HG03575 (cell line): ENCODE measurements at regions not wholly inside any gene's neighbourhood (a gene's known extent, or its start where the extent isn't known, plus 50 kb on each side); places are given as distances from the start of the nearest gene placed in this dataset.

ENCODE experiments used
- ATAC-seq: cut with Tn5 transposase; IDR thresholded peaks from one replicate; pipeline ENCODE4 v1.9.1; 2021; ENCODE audit not compliant: unreplicated experiment, insufficient number of reproducible peaks, low FRiP score; ENCODE audit errors: extremely low read depth

DNA sequence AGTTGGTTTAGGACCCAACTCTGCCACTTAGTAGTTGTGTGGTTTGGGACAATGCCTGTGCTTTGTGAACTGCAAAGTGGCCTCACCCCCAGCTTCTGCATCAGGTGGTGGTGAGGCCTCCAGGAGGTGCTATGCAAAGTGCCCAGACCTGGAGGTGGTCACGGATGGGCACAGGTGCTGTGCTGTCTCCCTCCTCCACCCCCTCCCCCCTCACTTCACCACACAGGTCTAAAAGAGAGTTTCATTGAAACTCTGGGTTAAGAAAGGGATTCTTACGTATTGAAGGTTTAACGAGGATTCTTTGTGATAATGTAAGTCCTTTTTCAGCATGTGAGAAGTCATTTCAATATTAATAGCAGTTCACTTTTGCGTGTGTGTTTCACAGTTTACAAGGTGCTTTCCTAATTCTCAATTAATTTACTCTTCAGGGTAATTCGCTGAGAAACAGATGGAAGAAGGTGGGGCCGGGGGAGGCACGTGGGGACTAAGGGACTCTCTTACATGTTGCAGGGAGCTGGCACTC is 369.9 kb downstream of the LPIN1 start:
- ATAC-seq: no peak

DNA sequence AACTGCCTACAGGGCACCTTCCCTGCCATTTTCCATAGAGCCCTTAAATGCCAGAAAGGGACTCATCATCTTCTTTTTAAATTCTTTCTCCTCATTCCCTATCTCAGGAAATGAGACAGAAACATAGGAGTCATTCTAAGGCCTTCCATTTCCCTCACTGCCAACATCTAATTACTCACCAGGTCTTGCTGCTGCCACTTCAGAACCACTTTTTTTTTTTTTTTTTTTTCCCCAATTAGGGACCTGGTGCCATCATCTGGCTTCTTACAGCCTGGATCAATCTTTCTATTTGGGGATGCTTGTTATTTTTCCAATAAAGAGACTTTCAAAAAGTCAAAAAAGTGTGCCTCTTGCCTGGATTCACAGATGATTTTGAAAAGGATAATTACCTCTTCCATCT is 373.4 kb downstream of the LPIN1 start:
- no peak for ATAC-seq

DNA sequence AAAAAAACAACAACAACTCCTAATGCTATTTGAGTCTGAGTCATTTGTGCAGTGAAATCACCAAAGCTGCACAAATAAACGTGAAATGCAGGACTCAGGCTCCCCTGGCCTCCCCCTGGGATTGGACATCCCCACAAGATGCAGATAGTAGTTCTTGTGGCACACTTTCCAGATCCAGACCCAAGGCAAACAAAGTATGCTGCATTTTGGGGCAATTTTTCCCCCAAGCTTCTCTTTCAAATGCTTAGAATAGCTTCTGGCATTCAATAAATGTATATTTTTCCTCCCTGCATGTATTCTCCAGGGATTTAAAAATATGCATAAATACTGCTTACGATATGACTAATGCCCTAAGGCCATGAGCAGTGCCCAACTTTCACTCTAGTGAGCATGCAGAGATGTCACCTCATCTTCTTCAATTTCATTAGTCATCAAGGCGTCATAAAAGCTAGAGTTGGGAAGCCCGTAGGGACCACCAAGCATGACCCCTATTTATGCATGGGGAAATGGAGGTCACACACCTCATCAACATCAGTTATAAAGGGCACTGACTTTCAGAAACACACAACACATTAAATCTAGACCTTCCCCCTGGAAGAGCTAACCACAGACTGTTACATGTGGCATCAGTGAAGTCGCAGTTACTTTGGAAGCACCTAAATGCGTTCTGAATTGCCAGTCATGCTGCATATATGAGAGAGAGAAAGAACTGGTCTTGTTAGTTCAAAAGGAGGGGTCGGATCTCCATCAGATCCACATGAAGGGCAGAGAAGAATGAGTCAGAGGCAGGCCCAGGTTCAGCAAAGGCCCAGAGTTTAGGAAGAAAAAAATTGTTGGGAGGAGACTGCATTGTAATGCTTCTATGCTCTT is 374.1 kb downstream of the LPIN1 start:
- ATAC-seq: no peak

DNA sequence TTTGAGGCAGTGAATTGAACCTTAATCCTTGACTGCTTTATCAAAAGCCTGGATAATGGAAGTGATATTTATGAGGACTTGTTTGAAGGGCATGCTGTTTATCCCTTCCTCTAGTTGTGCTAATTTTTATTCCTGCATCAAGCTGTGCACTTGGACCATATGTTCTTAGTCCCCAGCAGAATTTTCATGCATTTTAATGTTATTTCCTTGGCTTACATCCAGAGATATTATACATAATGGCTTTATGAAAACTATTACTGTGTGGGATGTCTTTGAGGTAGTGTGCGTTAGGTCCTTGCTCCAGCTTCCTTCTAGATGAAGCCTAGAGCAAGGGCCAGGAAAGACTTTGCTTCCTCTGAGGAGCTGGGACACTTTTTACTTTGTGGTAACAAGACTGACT is 378.4 kb downstream of the LPIN1 start:
- no peak for ATAC-seq

DNA sequence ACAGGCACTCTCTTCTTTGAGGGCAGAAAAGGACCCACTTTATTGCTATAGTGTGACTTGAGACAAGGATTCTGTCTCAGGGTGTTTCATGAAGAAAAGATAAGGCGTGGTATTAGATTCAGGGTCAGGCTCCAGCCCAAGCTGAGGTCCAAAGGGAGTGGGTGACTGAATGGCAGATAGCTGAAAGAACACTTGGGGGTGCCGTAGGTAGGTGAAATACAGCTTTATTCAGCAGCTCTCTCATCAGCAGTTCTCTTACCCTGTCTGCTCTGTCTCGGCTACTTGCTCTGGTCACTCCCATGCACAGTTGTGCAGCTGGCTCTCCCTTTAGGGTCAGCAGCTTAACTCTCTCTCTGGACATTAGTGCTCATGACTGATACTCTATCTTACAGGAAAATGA is 379.9 kb downstream of the LPIN1 start:
- ATAC-seq: no peak

DNA sequence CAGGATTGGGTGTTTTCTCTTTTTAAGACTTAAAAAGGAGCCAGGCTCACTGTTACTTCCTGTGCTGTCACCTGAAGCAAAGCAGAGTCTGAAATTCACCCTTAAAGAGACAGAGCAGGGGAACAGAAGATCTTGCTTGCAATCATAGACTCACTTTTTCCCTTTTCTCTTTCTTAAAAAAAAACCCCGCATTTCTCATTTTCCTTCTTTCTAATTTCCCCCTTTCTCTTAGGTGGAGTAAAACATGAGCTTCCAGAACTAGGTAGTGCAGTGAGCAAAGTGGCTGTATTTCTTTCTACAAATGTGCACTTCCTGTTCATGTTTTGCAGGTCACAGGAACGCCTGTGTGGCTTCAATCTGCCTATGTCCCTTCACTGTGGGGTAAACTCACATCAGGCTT is 381.2 kb downstream of the LPIN1 start:
- no peak for ATAC-seq

DNA sequence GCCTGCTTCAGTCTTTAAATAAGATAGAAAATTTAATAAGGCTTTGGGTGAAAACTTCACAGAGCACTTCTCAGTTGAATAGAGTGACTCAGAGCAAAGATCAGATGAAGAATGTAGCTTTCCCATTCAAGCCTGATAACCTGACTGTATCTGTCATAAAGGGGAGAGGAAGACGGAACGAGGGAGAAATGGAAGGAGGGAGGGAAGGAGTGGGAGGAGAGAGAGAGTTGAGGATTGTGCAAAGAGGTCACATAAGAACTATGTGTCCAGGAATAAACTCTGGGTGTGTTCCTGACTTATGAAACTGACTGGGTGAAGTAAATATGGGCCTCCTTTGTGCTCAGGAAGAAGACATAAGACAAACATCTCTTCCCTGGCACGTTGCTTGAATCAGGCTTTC is 385.5 kb downstream of the LPIN1 start:
- ATAC-seq: no peak

DNA sequence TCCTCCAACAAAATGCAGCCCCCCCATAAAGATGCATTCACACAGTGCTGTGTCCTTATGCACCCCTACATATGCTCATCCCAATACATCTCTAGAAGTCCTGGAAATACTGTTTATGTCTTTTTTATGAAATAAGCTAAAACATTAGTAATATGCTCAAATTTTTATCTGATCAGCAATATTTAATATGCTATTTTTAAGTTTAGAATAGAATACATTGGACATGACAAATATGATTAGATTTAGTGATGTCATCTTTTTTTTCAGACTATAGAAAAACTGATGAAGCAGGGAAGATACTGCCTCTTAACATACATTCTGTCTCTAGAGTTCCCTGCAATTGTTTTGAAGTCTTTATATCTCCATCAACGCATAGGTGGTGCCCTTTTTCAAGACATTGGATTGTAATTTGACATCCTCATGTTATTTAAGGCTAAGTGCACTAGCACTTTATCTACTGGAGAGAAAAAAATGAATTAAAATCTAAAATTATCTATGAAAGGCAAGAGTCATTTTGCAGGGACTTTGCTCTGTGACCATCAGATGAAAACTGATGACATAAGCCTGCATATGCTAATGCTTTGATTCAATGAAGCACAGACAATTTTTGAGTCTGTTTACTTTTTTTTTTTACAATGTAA is 395.3 kb downstream of the LPIN1 start:
- ATAC-seq: no peak

DNA sequence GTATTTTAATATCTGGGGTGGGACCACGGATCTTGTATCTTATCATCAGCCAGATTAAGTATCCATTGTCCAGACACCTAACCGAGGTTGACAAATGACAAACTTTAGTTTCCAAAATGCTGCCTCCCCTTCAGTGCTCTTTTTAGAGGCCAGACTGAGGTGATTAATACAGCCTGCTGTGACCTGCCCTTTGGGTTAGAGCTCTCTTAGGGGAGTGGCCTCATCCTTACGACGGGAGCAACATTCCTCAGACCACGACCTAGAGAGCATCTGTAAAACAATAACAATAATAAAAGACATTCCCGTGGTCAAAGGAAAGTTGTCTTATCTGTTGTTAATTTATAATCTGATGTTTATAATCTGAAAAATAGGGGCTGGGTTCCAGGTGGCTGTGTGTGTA is 405.3 kb downstream of the LPIN1 start:
- ATAC-seq: no peak

DNA sequence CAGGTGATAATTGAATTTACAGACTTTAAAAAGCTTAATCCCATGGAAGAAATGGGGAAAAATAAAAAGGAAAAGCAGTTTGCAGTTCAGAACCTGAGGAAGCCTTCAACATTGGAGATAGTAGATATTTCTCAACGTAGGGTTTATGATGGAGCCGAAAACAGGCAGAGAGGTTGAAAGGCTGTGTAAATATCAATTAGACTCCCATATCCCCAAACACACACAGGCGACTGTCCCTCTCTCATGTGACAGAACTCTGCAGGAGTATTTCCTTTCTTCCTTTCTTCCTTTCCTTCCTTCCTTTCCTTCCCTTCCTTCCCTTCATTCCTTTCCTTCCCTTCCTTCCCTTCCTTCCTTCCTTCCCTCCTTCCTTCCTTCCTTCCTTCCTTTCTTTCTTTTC is 406.5 kb downstream of the LPIN1 start:
- no peak for ATAC-seq

DNA sequence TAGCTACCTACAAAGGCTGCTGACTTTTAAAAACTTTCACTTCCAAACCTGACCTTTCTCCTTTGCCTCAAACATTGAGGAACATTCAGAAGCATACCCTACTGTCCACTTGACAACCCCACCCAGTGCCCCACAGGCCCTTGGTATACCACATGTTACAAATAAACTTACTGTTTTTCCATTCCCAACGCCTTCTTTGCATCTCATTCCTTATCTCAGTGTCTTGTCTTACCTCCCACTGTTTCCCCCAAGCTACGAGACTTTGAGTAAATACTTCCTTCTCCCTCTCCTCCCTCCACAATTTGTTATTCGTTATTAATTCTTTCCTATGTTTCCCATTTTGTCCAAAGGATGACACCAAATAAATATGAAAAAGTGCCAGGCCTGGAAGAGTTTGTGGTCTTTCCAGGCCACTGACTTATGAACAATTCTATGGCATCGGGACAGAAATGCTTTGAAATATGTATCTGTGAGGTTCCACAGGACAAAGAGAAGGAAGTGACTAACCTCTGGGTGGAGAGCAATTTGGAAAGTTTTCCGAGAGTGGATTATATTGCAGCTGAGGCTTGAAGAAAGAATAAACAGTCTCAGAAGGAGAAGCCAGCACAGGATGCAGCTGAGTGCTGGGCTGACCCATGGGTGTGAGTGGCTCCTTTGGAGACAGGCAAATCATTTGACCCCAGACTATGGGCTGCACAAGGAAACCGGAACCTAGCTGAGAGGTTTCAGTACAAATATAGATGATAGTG is 409.0 kb downstream of the LPIN1 start:
- no peak for ATAC-seq

DNA sequence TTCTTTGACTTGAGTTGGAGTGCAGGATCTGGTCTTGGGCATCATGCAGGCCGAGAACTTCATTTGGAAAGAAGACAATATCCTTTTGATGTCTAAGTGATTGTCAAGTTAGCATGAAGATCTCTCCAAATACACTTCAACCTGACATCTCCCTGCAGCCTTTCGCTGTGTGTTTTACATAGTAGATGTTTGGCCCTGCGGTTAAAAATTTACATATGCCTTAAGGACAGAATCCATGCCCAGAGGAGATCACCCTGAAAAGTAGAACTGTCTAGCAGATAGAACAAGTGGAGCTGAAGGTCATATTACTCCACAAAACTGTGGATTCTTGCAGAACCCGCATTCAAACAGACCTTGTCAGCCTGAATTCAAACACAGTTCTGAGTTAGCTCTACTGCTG is 409.9 kb downstream of the LPIN1 start:
- no peak for ATAC-seq

DNA sequence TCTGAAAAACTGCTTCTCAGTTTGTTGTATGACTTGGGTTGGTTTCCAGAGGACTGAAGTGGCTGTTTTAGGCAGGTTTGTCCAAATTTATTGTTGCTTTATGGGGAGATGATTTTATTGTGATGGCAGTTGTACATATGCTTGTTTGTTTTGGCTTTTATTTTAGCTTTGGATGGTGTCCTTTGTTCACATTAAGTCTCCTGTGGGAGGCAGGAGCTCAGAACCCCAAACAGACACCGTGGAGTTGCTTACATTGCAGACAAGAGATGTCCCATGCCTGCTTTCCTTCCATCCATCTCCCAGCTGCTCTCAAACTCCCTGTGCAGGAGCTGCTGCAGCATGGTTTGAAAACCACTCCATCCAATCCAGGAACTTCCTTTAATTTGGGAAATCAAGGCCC is 414.7 kb downstream of the LPIN1 start:
- no peak for ATAC-seq

DNA sequence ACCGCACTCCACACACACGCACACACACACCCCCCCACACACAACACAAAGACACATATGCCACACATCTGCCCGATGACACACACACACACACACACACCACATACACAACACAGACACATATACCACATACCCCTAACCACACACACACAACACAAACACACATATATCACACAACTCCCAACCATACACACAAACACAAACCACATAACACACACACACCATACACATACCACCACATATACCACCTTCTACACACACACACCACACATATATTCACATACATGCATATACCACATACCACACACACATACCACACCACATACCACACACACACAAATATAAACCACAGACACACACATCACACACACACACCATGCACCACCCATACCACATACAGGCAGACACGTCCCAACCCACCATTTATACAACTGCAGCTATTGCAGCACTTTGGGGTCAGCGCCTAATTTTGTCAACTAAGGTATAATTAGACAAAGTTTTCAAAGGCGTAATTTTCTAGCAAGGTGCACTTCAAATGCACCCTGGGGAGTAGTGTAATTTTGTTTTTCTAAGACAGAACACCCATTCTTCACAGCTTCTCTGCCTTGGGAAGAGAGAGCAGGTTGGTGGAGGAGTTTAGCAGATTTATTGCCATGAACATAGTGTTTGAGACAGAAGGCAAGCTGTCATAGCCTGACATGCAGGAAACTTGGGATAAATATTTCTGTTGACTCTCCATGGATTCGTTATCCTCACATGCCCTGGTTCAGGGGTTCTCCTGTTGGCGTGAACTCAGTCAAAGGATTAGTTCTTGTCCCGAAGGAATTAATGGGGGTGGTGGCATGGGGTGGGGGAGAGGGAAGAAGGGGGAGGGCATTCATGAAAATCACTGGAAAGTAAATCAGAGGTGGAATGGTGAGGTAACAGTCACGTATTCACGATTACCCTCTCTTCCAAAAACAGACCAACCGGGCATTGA is 416.1 kb downstream of the LPIN1 start:
- ATAC-seq: no peak

DNA sequence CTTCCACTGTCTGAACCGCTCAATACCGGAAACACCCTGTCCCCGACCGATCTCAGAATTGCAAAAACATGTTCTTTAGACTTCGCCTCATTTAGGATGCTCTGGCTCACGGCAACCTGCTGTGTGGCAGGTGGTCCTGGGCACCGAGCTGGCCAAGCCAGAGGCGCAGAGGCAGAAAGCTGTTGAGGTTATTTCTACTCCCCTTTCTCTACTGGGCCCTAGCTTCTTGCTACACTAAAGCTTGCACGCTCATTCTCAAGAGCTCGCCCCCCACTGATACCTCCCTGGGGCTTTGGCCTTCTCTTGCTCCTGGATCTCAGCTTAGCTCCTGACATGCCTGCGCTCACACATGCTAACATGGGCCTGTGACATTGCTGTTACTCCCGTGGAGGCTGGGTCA is 417.4 kb downstream of the LPIN1 start:
- no peak for ATAC-seq

DNA sequence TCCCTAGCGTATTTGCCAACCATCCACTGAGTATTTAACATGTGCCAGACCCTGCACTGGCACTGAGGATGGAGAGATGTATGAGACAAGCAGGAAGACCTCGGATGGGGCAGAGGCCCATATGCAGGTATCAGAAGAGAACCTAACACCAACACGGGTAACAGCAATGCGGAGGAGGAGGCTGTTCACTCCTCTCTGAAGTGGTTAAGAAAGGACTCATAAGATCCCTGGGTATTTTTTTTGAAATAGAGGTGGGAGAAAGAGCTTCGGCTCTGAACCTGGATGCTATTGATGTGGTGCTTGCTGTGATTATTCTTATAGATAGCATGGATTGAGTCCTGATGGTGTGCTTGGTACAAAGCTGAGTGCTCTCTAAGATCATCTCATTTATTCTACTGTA is 418.3 kb downstream of the LPIN1 start:
- ATAC-seq: no peak

DNA sequence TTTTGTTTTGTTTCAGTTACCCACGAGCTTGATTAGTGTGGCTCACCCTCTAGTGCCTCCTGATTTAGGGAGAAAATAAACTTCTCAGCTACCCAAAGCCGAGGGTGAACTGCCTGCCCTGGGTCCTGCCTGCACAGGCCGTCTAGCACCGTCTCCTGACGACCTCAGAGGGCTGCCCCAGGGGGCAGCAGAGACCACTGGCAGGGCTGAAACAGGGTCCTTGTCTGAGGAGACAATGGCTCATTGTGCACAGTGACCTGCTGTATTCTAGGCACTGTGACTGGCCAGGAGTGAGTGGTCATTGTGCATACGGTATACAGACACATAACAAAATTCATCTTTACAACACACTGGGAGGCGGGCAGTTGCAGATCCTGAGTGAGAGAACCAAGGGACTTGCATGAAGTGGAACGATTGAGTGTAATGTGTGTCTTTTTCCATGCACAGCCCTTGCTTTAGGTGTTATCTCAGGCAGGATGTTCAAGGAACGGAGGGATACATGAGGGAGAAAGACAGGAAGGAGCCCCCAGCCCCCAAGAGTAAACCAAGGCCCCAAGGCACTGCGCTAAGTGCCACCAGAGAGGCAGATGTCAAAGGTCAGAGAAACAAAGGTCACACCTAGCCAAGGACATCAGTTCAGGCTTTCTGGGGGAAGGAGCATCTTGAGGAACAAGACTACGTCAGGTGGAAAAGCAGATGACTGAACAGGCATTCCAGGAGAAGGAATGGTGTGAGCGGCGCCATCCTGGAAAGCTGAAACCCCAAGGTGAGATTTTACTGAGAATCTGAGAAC is 421.3 kb downstream of the LPIN1 start:
- no peak for ATAC-seq

DNA sequence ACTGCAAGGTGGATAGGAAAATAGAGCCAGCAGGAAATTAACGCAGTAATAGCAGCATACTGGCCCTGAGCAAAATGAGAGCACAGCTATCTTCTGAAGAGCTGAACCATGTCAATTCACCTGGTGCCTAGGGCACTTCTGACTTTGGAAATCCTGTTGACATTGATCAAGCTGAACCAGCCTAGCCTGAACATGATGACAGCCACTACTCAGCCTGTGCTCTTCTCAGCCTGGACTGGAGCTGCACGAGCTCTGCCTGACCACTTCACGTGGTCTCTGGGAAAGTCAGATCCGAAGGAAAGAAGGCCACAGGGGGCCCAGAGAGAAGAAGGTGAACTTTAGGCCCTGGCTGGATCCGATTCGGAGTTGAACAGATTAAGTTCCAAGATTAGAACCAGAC is 421.9 kb downstream of the LPIN1 start:
- no peak for ATAC-seq
